K562 (cell line): ENCODE measurements at regions not wholly inside any gene's neighbourhood (a gene's known extent, or its start where the extent isn't known, plus 50 kb on each side); places are given as distances from the start of the nearest gene placed in this dataset.

Source experiments
- ATAC-seq: fragments of 200-7000 bp; cut with Tn5 transposase; 3 replicates; pipeline ENCODE4 v1.9.1; 2020; ENCODE audit warnings: moderate library complexity
- BruUV-seq: library from RNA; stranded (reverse); fragments of 400-500 nt; replicated peaks from 2 replicates; lab custom pipeline; 2021; lab: Mats Ljungman, UMichigan
- CTCF ChIA-PET: fragments of 300-600 bp; formaldehyde crosslinking; extraction: SDS; loops from one replicate; lab custom pipeline; 2021; ENCODE audit warnings: low intra/inter-chr PET ratio; lab: Yijun Ruan, JAX
- POLR2A ChIA-PET: fragments of 300-600, 350-650 bp; sonication (Branson Sonifier 250); formaldehyde crosslinking; extraction: SDS; loops from one replicate; lab custom pipeline; 2021; ENCODE audit warnings: antibody characterized with exemption, inconsistent platforms; lab: Yijun Ruan, JAX
- DNase-seq, 4 experiments: peaks; one replicate each; pipeline versions ENCODE4 v3.0.0 to v3.0.0-alpha.2; 2011 to 2018; ENCODE audit warnings: low spot score in 3 of 4, mixed read lengths in 3 of 4; ENCODE audit errors: extremely low read depth in 1 of 4
- FAIRE-seq: peaks from 2 replicates; lab custom pipeline; 2011; peaks lifted over from hg19 to GRCh38; lab: Jason Lieb, UNC
- H2AFZ ChIP-seq: 2 replicates; pipeline ENCODE4 v1.6.0; 2011; ENCODE audit warnings: low read depth, low read length, control low read depth, inconsistent platforms
- H3K27ac ChIP-seq: fragments of 200-600 bp; 3 replicates; pipeline ENCODE4 v1.8.0; 2011; ENCODE audit warnings: low read depth, mild to moderate bottlenecking, control low read depth, inconsistent platforms, low read length, moderate library complexity, mixed read lengths; ENCODE audit errors: extremely low read depth
- H3K27me3 ChIP-seq, 2 experiments: fragments of 300-600 bp in 1 of 2; 2 replicates in 1 of 2; 3 replicates in 1 of 2; pipeline versions ENCODE4 v1.6.0 to v1.8.0; 2011; ENCODE audit warnings: inconsistent platforms in 2 of 2, low read length in 2 of 2, mild to moderate bottlenecking in 1 of 2, mixed read lengths in 1 of 2, moderate library complexity in 1 of 2; ENCODE audit not compliant: control insufficient read depth in 2 of 2, insufficient read depth in 2 of 2
- H3K36me3 ChIP-seq: fragments of 300-600 bp; 3 replicates; pipeline ENCODE4 v1.8.0; 2011; ENCODE audit warnings: mild to moderate bottlenecking, low read length, inconsistent platforms; ENCODE audit not compliant: control insufficient read depth, insufficient read depth
- H3K4me1 ChIP-seq, 2 experiments: fragments of 200-600 bp in 1 of 2; replicated peaks in 1 of 2; 2 replicates in 1 of 2; 3 replicates in 1 of 2; pipeline versions ENCODE4 v1.5.1 to v1.8.0; 2011; ENCODE audit warnings: inconsistent platforms in 2 of 2, low read length in 2 of 2, mild to moderate bottlenecking in 1 of 2, mixed read lengths in 1 of 2, moderate library complexity in 1 of 2; ENCODE audit not compliant: control insufficient read depth in 2 of 2, insufficient read depth in 2 of 2
- H3K4me2 ChIP-seq: 2 replicates; pipeline ENCODE4 v1.6.1; 2011; ENCODE audit warnings: low read length, control low read depth, inconsistent platforms, mixed read lengths; ENCODE audit not compliant: insufficient read depth
- H3K4me3 ChIP-seq: fragments of 200-600 bp; sonication (generic), shearing (Covaris generic); 2 replicates; pipeline ENCODE4 v1.5.1; 2016; ENCODE audit warnings: control low read depth, inconsistent platforms
- H3K79me2 ChIP-seq: fragments of 200-600 bp; 3 replicates; pipeline ENCODE4 v1.8.0; 2011; ENCODE audit warnings: low read length, inconsistent platforms; ENCODE audit not compliant: control insufficient read depth, insufficient read depth
- H3K9ac ChIP-seq, 2 experiments: 2 replicates each; pipeline versions ENCODE4 v1.6.0 to v1.6.1; 2011; ENCODE audit warnings: low read depth in 2 of 2, low read length in 2 of 2, control low read depth in 1 of 2, inconsistent platforms in 1 of 2, mild to moderate bottlenecking in 1 of 2, mixed read lengths in 1 of 2; ENCODE audit not compliant: insufficient read depth in 1 of 2
- H3K9me1 ChIP-seq: one replicate; pipeline ENCODE4 v1.6.0; 2011; ENCODE audit warnings: inconsistent platforms, mild to moderate bottlenecking, low read length, moderate library complexity; ENCODE audit not compliant: control insufficient read depth, insufficient read depth
- H3K9me3 ChIP-seq: replicated peaks from 2 replicates; pipeline ENCODE4 v1.5.1; 2011; ENCODE audit warnings: low read depth, low read length, inconsistent platforms; ENCODE audit not compliant: control insufficient read depth, insufficient read depth
- H4K20me1 ChIP-seq: replicated peaks from 2 replicates; pipeline ENCODE4 v1.6.1; 2011; ENCODE audit warnings: low read length, inconsistent platforms, mixed read lengths; ENCODE audit not compliant: control insufficient read depth, insufficient read depth
- KLF1 ChIP-seq: fragments of 450-650 bp; IDR thresholded peaks from 2 replicates; pipeline ENCODE4 v1.6.1; 2016; ENCODE audit warnings: missing genetic modification characterization, missing compliant biosample characterization
- NFATC3 ChIP-seq: fragments of 450-650 bp; IDR thresholded peaks from 2 replicates; pipeline ENCODE4 v1.6.1; 2017; ENCODE audit warnings: mild to moderate bottlenecking
- RBM25 ChIP-seq: fragments of 200-400 bp; formaldehyde crosslinking; IDR thresholded peaks from 2 replicates; pipeline ENCODE4 v1.6.1; 2018; ENCODE audit warnings: low read length, low read depth, moderate library complexity; ENCODE audit not compliant: severe bottlenecking
- RCOR1 ChIP-seq, 2 experiments: IDR thresholded peaks; 2 replicates each; pipeline ENCODE4 v1.6.1; 2012; ENCODE audit warnings: low read depth in 2 of 2, low read length in 2 of 2, borderline replicate concordance in 1 of 2, improper control_type of control experiment in 1 of 2
- TCFL5 ChIP-seq: fragments of 250-450 bp; sonication (Bioruptor Pico); conservative IDR thresholded peaks from 2 replicates; pipeline ENCODE4 v1.6.1; 2021; ENCODE audit warnings: mild to moderate bottlenecking, moderate library complexity, matching md5 sums
- ZNF174 ChIP-seq: fragments of 250-450 bp; sonication (Bioruptor Pico); IDR thresholded peaks from 2 replicates; pipeline ENCODE4 v1.4.0; 2020; ENCODE audit warnings: mild to moderate bottlenecking
- ZNF311 ChIP-seq: fragments of 250-450 bp; sonication (Bioruptor Pico); IDR thresholded peaks from 2 replicates; pipeline ENCODE4 v1.4.0; 2020; ENCODE audit warnings: mild to moderate bottlenecking, moderate library complexity
- WGBS: fragments of 100-300 bp; shearing (Covaris generic); methylation state at CpG from one replicate; pipeline ENCODE4 v1.1.6; 2016; ENCODE audit warnings: low coverage, mixed read lengths; ENCODE audit not compliant: insufficient coverage; ENCODE audit errors: missing lambda C conversion rate; 5-methylcytosine and 5-hydroxymethylcytosine counted together
- in situ Hi-C: fragments of 300-500 bp; cut with MboI; formaldehyde crosslinking; loops from 4 replicates; pipeline ENCODE4 v1.15.0; 2018; ENCODE audit warnings: inconsistent platforms, mixed read lengths
- intact Hi-C: fragments of 100-400 bp; cut with micrococcal nuclease; formaldehyde crosslinking; loops from 2 replicates; pipeline ENCODE4 v1.14.2; 2022
- TF ChIP-seq, protein P1 (sequence below), 2 experiments: fragments of 150-350 bp in 1 of 2; IDR thresholded peaks; 2 replicates each; pipeline ENCODE4 v1.6.1; 2012 to 2016; ENCODE audit warnings: low read depth in 2 of 2, low read length in 2 of 2, mild to moderate bottlenecking in 1 of 2, moderate library complexity in 1 of 2

DNA sequence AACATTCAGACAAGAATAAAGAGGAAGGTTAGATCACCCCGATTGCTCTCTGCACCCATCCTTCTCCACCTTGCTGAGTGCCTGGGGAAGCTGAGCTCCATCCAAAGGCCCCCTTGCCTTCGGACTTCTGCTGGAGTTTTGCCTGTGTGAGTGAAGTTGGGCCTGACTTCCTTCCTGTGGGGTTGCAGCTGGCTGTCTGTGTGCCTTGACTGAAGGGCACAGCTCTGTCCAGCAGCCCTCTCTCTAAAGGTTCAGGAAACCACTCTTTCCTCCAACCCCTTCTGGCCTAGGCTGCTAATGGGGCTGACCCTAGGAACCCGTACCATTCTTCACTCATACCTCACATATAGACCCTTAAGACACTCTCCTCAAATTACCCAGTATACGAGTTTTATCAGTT is 173.4 kb upstream of the HMCN1 start:
- Histone ChIP-seq H3K36me3 (no peaks in the 10 kb centered on the region), H3K4me2 (no peak overlapping the region), H3K4me3 (no peak overlapping the region), H3K79me2 (no peaks in the 10 kb centered on the region), H3K27me3 (peaks cover 0 to 5% of the 10 kb centered on the region in 2 experiments; a peak in 3 of 5 replicates), H3K9ac (no peak overlapping the region), H3K27ac (no peak overlapping the region), H3K9me3 (no peaks in the 10 kb centered on the region), H3K9me1 (no peaks in the 10 kb centered on the region), H2AFZ (no peak overlapping the region), H4K20me1 (no peaks in the 10 kb centered on the region), H3K4me1 (no peaks in the 10 kb centered on the region; a peak in 1 of 5 replicates)
- CTCF ChIA-PET: no interaction called here
- intact Hi-C loops: loop anchor here (5.0 to 10.0 kb wide), 2 partner anchors 243 to 356 kb away; partner anchors contain the start of gene IVNS1ABP
- no peak for FAIRE-seq
- DNase-seq: no peak
- BruUV-seq: no TSS peak
- 0% methylated on average over 4 of the region's 4 CpGs for WGBS
- no peak for ATAC-seq
- TF ChIP-seq ZNF174 (no peak), TCFL5 (CRISPR knock-in tag) (no peak), ZNF311 (CRISPR knock-in tag) (no peak), RBM25 (no peak), KLF1 (tag) (no peak), RCOR1 (IDR thresholded peaks at IDR 0.05; ENCODE audit: borderline replicate concordance in 1 of 2, low read depth in 2 of 2, low read length in 2 of 2) (no peak), NFATC3 (no peak)
- TF ChIP-seq, protein P1, sequence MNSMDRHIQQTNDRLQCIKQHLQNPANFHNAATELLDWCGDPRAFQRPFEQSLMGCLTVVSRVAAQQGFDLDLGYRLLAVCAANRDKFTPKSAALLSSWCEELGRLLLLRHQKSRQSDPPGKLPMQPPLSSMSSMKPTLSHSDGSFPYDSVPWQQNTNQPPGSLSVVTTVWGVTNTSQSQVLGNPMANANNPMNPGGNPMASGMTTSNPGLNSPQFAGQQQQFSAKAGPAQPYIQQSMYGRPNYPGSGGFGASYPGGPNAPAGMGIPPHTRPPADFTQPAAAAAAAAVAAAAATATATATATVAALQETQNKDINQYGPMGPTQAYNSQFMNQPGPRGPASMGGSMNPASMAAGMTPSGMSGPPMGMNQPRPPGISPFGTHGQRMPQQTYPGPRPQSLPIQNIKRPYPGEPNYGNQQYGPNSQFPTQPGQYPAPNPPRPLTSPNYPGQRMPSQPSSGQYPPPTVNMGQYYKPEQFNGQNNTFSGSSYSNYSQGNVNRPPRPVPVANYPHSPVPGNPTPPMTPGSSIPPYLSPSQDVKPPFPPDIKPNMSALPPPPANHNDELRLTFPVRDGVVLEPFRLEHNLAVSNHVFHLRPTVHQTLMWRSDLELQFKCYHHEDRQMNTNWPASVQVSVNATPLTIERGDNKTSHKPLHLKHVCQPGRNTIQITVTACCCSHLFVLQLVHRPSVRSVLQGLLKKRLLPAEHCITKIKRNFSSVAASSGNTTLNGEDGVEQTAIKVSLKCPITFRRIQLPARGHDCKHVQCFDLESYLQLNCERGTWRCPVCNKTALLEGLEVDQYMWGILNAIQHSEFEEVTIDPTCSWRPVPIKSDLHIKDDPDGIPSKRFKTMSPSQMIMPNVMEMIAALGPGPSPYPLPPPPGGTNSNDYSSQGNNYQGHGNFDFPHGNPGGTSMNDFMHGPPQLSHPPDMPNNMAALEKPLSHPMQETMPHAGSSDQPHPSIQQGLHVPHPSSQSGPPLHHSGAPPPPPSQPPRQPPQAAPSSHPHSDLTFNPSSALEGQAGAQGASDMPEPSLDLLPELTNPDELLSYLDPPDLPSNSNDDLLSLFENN (IDR thresholded peaks at IDR 0.05; ENCODE audit: low read depth in 2 of 2, low read length in 2 of 2): no peak
- in situ Hi-C loops: no loop called here
- POLR2A ChIA-PET: interaction anchor here (0.6 to 0.9 kb wide), 3 partner anchors 16 to 550 kb away, joined by 3 to 6 read pairs (median 3); no protein-coding TSS in a partner anchor
